IPS-NIHi7 (cell line): ENCODE measurements at regions not wholly inside any gene's neighbourhood (a gene's known extent, or its start where the extent isn't known, plus 50 kb on each side); places are given as distances from the start of the nearest gene placed in this dataset.
A peak's percentile ranks its signal among the peaks of the same experiment; 100 is the strongest.

Experiments
- DNase-seq: peaks from one replicate; pipeline ENCODE4 v3.0.0; 2012; ENCODE audit warnings: mixed read lengths; ENCODE audit errors: extremely low spot score

DNA sequence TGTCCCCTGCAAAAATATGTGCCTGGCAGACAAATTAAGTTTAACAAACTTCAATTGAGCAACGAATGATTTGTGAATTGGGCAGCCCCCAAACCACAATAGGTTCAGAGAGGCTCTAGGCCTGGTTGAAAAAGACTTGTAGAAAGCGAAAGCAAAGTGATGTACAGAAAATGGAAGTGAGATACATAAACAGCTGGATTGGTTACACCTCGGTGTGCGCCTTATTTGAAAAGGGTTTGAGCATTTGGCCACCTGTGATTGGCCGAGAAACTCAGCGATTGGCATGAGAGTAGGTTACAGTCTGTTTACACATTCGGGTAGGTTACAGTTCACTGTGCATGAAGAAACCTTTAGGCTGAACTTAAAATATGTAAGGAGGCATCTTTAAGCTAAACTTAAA is 136.9 kb downstream of the CD83 start:
- no peak for DNase-seq

- no peak for DNase-seq
Measured at GRCh38 chr6:14255916-14256315, 138.3 kb downstream of the CD83 start.

GRCh38 chr6:14258117-14258516 is 140.5 kb downstream of the CD83 start:
- DNase-seq, result no peak

DNA sequence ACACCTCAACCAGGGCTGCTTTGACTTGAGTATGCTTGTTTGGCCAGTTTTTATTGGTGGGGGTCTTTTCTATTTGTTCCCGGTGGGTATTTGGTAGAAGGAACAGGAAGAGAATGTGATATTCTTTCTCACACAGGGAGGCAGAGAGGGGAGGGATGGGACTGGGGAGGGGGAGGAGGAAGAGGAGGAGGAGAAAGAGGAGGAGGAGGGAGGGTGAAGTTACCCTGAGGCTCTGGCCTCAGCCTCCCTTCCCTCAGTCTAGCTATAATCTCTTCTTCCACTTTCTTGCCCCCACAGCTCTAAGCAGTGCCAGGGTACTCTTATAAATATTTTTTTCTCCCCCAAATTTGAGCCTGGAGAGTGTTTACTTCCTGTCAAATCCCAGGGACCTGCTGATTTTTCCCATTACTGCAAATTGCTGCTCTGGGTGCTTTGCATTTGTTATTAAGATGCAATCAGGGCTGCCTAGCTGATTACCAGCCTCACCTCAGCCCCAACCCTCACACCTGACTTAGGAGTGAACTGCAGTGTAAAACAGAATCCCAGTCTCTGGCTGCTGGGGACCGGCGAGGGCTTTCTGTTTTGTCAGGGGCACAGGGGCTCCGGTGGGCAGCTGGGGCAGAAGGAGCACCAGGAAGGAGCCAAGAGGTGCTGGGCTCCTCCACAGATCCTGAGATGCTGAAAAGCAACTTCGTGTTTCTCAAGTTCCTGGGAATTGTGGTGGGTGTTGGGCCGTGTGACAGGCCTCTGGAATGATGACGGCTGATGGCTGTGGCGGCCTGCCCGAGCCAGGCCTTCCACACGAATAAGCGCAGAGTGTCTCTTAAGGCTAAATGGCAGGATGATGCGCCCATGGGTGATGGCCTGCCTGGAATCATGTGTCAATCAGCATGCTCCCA is 141.4 kb downstream of the CD83 start:
- no peak for DNase-seq

DNA sequence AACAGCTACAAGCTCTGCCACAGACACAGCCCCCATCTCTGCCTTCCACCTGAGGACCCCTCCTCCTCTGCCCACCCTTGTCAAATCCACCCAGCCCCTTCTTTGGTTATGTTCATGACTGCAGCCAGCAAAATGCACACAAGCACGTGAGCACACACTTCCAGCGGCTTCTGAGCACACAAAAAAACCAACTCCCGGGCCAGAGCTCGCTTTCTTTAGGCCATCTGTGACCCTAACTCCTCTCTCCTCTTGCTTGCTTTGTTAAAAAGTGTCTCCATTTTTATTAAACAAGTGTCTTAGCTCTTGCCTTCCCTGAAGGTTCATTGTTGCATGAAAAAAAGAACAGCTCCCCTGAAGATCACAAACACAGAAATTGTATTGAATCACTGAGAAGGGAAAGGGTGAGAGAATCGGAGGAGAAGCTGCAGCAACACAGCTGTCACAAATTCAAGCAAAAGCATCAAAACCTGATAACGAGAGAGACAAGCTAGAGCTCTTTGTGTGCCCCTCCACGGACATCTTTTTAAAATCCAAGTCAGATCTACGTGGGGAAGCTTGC is 142.1 kb downstream of the CD83 start:
- no peak for DNase-seq

DNA sequence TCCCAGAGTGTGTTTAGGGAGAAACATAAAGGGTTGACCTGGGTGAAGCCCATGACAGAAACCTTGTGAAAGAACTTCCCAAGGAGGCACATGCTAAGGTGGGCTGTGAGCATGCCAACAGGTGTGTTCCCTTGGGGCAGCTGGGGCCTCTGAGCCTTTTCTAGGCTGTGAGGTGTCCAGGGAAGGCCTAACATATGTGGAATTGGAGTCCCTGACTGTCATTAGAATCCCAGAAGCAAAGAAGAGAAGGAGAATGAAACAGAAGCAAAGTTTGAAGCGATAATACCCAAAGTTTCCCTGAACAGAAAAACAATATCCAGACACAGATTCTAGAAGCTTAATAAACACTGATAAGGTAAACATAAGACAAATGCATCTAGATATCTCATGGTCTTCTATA is 143.3 kb downstream of the CD83 start:
- no peak for DNase-seq

DNA sequence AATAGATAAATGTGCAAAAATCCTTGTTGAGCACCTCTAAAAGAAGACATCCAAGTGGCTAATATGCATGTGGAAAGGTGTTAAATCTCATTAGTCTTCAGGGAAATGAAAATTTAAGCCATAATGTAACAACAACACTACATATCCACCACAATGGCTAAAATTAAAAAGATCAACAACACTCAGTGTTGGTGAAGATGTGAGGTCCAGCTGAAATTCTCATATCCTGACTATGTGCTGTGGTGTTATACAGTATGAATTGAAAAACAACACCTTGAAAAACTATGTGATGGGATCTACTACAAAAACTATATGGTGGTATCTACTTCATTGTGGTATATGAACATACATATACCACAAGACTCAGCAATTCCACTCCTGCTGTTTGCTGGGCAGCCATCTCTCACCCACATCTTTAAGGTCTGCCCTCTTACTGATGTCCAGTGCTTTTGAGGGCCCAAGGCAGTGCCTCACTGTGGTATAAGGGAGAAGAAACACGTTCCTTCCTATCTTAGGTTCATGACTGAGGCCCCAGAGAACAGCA is 146.4 kb downstream of the CD83 start:
- no peak for DNase-seq

DNA sequence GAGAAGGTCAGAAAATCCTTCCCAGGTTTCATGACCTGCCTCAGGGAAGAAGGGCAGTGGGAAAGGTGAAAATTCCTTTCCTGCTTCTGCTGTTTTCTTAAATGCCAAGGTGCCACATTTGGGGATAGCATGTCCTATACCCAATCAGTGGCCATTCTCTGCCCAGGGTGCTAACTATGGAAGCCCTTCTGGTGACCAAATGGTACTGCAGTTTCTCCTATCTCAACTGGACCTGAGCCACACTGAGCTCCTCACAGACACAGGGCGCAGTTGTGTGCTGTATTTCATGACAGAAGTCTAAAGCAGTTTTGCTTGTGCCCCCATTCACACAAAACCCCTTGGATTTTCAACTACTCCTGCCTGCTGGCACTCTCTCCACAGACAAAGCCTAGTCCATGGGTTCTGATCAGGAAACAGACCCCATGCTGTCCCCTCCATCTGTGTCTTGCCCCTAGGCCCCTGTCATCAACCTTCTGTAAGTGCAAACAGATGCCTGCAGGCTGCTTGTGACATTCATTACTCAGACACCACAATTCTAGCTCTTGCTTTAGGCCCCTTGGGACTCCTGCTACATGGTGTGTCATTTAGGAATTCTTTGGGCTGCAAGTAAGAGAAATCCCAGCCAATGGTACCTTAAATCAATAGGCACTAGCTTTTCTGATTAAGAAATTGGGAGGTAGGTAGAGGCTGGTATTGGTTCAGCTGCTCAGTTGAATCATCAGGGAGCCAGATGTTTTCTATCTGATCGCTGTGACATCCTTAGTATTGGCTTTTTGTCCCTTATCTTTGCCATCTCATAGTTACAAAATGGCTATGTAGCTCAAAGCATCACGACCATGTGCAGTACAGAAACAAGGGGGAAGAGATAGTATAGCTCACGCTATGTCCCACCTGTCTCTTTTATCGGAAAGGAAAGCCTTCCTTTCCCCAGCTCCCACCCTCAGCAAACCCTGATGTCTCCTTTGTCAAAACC is 147.8 kb downstream of the CD83 start:
- DNase-seq, result no peak

GRCh38 chr6:14266266-14266665 is 148.7 kb downstream of the CD83 start:
- no peak for DNase-seq

GRCh38 chr6:14267885-14268660 is 150.5 kb downstream of the CD83 start:
- DNase-seq, result no peak

GRCh38 chr6:14269436-14269835 is 151.9 kb downstream of the CD83 start:
- no peak for DNase-seq

DNA sequence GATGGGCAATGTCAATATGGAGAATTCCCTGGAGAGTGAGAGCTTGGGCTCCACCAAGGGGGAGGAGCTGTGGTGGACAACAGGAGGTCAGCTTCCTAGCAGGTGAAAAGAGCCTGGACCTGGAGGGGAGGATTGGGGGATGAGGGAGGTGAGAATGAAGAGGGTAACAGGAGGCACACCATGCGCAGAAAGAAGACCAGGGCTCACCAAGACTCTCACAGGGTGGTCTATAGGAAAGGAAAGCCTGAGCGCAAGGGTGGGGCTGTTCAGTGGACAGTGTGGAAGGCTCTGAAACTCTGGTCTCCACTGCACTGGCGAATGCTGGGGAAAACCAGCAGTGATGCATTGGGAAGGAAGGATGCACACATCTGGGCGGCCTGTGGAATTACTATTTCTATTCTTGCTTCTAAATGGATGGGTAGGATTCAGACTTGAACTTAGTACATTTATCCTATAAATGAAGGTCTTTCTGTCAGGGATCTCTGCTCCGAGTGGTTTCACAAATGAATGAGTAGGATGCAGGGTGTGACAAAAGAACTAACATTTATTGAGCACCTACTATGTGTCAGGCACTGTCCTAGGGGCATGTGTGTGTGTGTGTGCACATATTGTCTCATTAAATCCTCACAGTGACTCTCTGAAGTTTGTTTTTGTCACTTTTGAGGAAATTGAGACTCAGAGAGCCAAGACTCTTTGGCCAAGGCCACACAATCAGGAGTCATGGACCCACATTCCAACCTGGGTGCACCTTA is 152.7 kb downstream of the CD83 start:
- no peak for DNase-seq

- no peak for DNase-seq
Measured at GRCh38 chr6:14270925-14271788, 153.6 kb downstream of the CD83 start.

GRCh38 chr6:14271789-14272736 is 154.5 kb downstream of the CD83 start:
- DNase-seq, result no peak

GRCh38 chr6:14272737-14273085 is 155.1 kb downstream of the CD83 start:
- no peak for DNase-seq

DNA sequence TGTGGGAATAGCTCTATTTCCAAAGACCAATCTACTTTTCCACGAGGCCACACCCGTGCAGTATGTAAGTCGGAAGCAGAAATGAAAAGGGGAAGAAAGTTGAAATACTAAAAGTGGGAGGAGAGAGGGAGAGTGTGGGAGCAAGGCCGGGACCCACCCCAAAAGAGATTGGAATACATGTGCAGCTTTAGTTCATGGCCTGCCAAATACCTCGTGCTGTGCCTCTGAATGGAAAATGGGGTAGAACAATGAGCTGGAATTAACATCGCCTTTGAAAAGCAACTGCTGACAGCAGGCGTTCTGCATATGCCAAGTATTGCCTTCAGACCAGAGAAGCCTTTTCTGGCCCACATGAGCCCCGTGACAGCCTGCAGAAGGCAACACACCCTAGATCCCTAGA is 155.6 kb downstream of the CD83 start:
- DNase-seq, result peak; percentile 56

DNA sequence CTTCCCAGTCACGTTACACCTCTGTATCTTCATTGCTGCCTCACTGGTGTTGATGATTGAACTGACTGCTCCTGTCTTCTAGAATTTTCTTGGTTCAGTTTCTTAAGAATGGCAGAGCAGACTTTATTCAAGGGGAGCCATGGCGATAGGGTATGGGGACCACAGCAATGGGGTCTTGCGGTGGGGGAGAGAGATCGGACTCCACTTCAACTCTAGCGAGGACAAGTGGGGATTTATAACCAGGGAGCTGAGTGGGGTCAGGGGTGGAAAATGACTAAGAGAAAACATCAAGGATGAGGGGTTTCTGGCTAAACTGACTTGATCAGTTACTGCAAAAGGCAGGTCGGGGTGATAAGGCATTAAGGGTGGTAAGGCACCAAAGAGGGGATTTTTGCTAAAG is 156.4 kb downstream of the CD83 start:
- DNase-seq, result no peak
